ENCODE measurements at regions not wholly inside any gene's neighbourhood (a gene's known extent, or its start where the extent isn't known, plus 50 kb on each side); places are given as distances from the start of the nearest gene placed in this dataset.

GRCh38 chr3:72246685-72247084 lies 461.7 kb upstream of the PROK2 start:
- DNase-seq (ENCODE audit: low read depth in 4 of 4, low spot score in 1 of 4) = no peak

GRCh38 chr3:72245183-72245811 lies 460.3 kb upstream of the PROK2 start:
- DNase-seq (ENCODE audit: low read depth in 4 of 4, low spot score in 1 of 4) = no peak

- DNase-seq (ENCODE audit: low read depth in 4 of 4, low spot score in 1 of 4) = no peak
Observed at GRCh38 chr3:72244396-72244795, 459.4 kb upstream of the PROK2 start.

GRCh38 chr3:72242326-72242725 lies 457.4 kb upstream of the PROK2 start:
- no peak for DNase-seq (ENCODE audit: low read depth in 4 of 4, low spot score in 1 of 4)

- DNase-seq (ENCODE audit: low read depth in 4 of 4, low spot score in 1 of 4) = no peak
Observed at GRCh38 chr3:72241525-72241924, 456.6 kb upstream of the PROK2 start.

GRCh38 chr3:72240531-72240930 lies 455.6 kb upstream of the PROK2 start:
- no peak for DNase-seq (ENCODE audit: low read depth in 4 of 4, low spot score in 1 of 4)

- DNase-seq (ENCODE audit: low read depth in 4 of 4, low spot score in 1 of 4) = no peak
Observed at GRCh38 chr3:72238801-72239200, 453.9 kb upstream of the PROK2 start.

- DNase-seq (ENCODE audit: low read depth in 4 of 4, low spot score in 1 of 4) = no peak
Observed at GRCh38 chr3:72238010-72238691, 453.2 kb upstream of the PROK2 start.

- no peak for DNase-seq (ENCODE audit: low read depth in 4 of 4, low spot score in 1 of 4)
Observed at GRCh38 chr3:72237679-72238009, 452.7 kb upstream of the PROK2 start.

GRCh38 chr3:72234391-72234790 lies 449.4 kb upstream of the PROK2 start:
- DNase-seq (ENCODE audit: low read depth in 4 of 4, low spot score in 1 of 4) = no peak

GRCh38 chr3:72233571-72233970 lies 448.6 kb upstream of the PROK2 start:
- DNase-seq (ENCODE audit: low read depth in 4 of 4, low spot score in 1 of 4) = no peak

GRCh38 chr3:72232777-72233176 lies 447.8 kb upstream of the PROK2 start:
- no peak for DNase-seq (ENCODE audit: low read depth in 4 of 4, low spot score in 1 of 4)

- no peak for DNase-seq (ENCODE audit: low read depth in 4 of 4, low spot score in 1 of 4)
Observed at GRCh38 chr3:72232331-72232730, 447.4 kb upstream of the PROK2 start.

- DNase-seq (ENCODE audit: low read depth in 4 of 4, low spot score in 1 of 4) = no peak
Observed at GRCh38 chr3:72231439-72232196, 446.7 kb upstream of the PROK2 start.

GRCh38 chr3:72230774-72231379 lies 445.9 kb upstream of the PROK2 start:
- DNase-seq (ENCODE audit: low read depth in 4 of 4, low spot score in 1 of 4) = no peak

- DNase-seq (ENCODE audit: low read depth in 4 of 4, low spot score in 1 of 4) = no peak
Observed at GRCh38 chr3:72229952-72230351, 445.0 kb upstream of the PROK2 start.

- DNase-seq (ENCODE audit: low read depth in 4 of 4, low spot score in 1 of 4) = no peak
Observed at GRCh38 chr3:72227486-72228070, 442.6 kb upstream of the PROK2 start.

GRCh38 chr3:72224804-72225509 lies 440.0 kb upstream of the PROK2 start:
- no peak for DNase-seq (ENCODE audit: low read depth in 4 of 4, low spot score in 1 of 4)

GRCh38 chr3:72223628-72224027 lies 438.7 kb upstream of the PROK2 start:
- DNase-seq (ENCODE audit: low read depth in 4 of 4, low spot score in 1 of 4) = no peak

- DNase-seq (ENCODE audit: low read depth in 4 of 4, low spot score in 1 of 4) = no peak
Observed at GRCh38 chr3:72223116-72223515, 438.2 kb upstream of the PROK2 start.

GRCh38 chr3:72222410-72222809 lies 437.5 kb upstream of the PROK2 start:
- DNase-seq (ENCODE audit: low read depth in 4 of 4, low spot score in 1 of 4) = no peak
